ENCODE measurements at regions not wholly inside any gene's neighbourhood (a gene's known extent, or its start where the extent isn't known, plus 50 kb on each side); places are given as distances from the start of the nearest gene placed in this dataset.

- TF ChIP-seq ZNF10 (tag by site-specific recombination; IDR thresholded peaks at IDR 0.05) (no peak), CTCF (tag by site-specific recombination; IDR thresholded peaks at IDR 0.05) (no peak), YY1 (tag by site-specific recombination; IDR thresholded peaks at IDR 0.05) (no peak), BCL11A (tag by site-specific recombination; IDR thresholded peaks at IDR 0.05; ENCODE audit: low read depth) (no peak), ZNF274 (IDR thresholded peaks at IDR 0.05; ENCODE audit: low read length) (no peak), ZNF274 (tag by site-specific recombination; IDR thresholded peaks at IDR 0.05; ENCODE audit: borderline replicate concordance) (no peak)
Observed at GRCh38 chr14:73789989-73790581, 61.5 kb upstream of the PTGR2 start.
